ENCODE measurements at regions not wholly inside any gene's neighbourhood (a gene's known extent, or its start where the extent isn't known, plus 50 kb on each side); places are given as distances from the start of the nearest gene placed in this dataset.

DNA sequence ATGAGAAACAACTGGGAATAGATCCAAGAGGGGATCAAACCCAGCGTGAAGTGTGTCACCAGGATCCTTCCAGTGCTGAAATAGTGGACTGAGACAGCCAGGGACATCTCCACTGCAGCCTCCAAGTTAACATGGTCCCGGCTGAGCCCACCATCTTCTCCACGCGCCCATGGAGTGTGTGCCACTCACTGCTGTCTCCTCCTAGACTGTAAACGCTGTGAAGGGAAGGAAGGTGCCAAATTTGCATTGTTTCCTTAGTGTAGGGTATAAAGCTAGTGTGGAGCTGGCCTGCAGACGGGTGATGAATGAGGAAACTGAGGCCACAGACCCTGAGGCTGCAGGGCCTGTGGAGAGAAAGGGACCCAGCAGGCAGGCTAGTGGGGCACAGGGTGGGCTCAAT lies 183.6 kb downstream of the FOXD2 start:
- TF ChIP-seq TAF1 (IDR thresholded peaks at IDR 0.05; ENCODE audit: borderline replicate concordance, insufficient read depth, low read length) = no peak
- TF ChIP-seq, protein P1, sequence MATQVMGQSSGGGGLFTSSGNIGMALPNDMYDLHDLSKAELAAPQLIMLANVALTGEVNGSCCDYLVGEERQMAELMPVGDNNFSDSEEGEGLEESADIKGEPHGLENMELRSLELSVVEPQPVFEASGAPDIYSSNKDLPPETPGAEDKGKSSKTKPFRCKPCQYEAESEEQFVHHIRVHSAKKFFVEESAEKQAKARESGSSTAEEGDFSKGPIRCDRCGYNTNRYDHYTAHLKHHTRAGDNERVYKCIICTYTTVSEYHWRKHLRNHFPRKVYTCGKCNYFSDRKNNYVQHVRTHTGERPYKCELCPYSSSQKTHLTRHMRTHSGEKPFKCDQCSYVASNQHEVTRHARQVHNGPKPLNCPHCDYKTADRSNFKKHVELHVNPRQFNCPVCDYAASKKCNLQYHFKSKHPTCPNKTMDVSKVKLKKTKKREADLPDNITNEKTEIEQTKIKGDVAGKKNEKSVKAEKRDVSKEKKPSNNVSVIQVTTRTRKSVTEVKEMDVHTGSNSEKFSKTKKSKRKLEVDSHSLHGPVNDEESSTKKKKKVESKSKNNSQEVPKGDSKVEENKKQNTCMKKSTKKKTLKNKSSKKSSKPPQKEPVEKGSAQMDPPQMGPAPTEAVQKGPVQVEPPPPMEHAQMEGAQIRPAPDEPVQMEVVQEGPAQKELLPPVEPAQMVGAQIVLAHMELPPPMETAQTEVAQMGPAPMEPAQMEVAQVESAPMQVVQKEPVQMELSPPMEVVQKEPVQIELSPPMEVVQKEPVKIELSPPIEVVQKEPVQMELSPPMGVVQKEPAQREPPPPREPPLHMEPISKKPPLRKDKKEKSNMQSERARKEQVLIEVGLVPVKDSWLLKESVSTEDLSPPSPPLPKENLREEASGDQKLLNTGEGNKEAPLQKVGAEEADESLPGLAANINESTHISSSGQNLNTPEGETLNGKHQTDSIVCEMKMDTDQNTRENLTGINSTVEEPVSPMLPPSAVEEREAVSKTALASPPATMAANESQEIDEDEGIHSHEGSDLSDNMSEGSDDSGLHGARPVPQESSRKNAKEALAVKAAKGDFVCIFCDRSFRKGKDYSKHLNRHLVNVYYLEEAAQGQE (IDR thresholded peaks at IDR 0.05; ENCODE audit: insufficient read depth in 1 of 2, low read depth in 2 of 2, low read length in 2 of 2) = no peak
- TF ChIP-seq SIN3A (IDR thresholded peaks at IDR 0.05; ENCODE audit: borderline replicate concordance, insufficient read depth, low read length) = no peak
- TF ChIP-seq FOXP2 (optimal IDR thresholded peaks at IDR 0.05; ENCODE audit: borderline replicate concordance, extremely low read depth, extremely low read length, insufficient read depth) = no peak
- TF ChIP-seq POLR2AphosphoS5 (IDR thresholded peaks at IDR 0.05; ENCODE audit: low read depth, low read length) = no peak

DNA sequence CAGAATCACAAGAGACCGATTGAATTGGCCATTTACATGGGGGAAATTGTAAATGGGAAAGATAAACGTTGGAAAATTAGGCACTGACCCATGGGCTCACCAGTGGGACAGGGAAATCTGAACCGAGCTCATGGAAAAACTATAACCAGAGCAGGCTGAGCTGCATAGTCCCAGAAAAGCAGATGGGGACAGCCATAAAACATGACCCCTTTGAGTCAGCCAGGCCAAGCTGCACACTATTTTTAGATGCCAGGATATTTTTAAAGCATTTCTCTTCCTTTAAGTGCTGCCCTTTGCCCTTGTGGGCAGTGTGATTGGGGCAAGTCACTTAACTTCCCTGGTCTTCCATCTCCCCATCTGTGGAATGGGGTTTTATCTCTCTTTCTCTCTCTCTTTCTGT lies 184.1 kb downstream of the FOXD2 start:
- TF ChIP-seq SIN3A (IDR thresholded peaks at IDR 0.05; ENCODE audit: borderline replicate concordance, insufficient read depth, low read length) (no peak), POLR2AphosphoS5 (IDR thresholded peaks at IDR 0.05; ENCODE audit: low read depth, low read length) (no peak), TAF1 (IDR thresholded peaks at IDR 0.05; ENCODE audit: borderline replicate concordance, insufficient read depth, low read length) (no peak), FOXP2 (optimal IDR thresholded peaks at IDR 0.05; ENCODE audit: borderline replicate concordance, extremely low read depth, extremely low read length, insufficient read depth) (no peak)
- TF ChIP-seq, protein P1 (IDR thresholded peaks at IDR 0.05; ENCODE audit: insufficient read depth in 1 of 2, low read depth in 2 of 2, low read length in 2 of 2) = no peak

DNA sequence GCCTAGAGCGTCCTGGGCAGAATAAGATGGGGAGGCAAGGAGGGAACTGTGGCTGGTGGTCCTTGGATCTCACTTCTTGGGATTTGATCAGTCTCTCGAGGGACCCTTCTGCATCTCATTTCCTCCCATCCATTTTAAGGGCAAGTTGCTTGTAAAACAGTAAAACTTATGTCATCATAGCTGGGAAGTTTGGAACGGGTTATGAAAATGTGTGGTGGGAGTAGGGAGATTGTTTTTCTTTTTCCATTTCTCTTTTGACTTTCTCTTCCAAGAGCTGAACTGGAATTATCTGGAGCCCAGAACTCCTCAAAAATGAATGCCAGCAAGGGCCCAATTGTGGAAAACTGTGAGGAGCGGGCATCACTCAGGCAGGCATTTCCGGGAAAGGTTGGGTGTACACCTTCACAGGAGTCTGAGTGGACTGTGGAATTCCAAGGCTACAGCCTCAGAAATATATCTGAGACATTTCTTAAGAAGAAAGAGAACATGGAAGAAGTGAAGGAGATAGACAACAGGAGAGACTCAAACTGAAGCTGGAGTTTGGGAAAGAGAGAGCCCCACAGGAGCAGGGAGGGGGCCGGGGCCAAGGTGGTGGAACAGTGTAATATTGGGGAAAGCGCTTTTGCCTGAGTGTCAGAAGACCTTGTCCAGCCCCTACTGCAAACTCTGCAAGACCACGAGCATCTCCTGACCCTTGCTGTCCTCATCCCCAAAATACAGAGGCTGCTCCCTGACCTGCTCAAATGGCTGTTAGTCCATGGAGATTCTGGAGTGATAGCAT lies 185.1 kb downstream of the FOXD2 start:
- TF ChIP-seq TAF1 (IDR thresholded peaks at IDR 0.05; ENCODE audit: borderline replicate concordance, insufficient read depth, low read length) (no peak), SIN3A (IDR thresholded peaks at IDR 0.05; ENCODE audit: borderline replicate concordance, insufficient read depth, low read length) (no peak), FOXP2 (optimal IDR thresholded peaks at IDR 0.05; ENCODE audit: borderline replicate concordance, extremely low read depth, extremely low read length, insufficient read depth) (no peak), POLR2AphosphoS5 (IDR thresholded peaks at IDR 0.05; ENCODE audit: low read depth, low read length) (no peak)
- TF ChIP-seq, protein P1 (IDR thresholded peaks at IDR 0.05; ENCODE audit: insufficient read depth in 1 of 2, low read depth in 2 of 2, low read length in 2 of 2) = no peak

DNA sequence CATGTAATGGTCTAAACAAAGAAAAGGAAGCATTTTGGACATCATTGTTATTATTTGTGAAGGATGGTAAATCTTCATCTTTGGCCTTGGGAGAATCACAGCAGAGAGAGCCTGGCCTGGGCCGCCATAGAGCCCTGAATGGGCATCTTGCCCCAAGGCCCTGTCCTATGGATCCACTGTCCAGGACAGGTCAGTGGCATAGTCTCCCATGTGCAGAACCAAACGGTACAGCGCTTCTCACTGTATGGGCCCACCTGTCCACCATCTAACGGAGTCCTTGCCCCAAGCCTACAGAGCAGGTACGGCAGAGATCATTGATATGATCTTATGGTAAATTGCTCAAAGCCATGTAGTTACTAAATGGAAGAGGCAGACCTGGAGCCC lies 185.7 kb downstream of the FOXD2 start:
- TF ChIP-seq, protein P1 (IDR thresholded peaks at IDR 0.05; ENCODE audit: insufficient read depth in 1 of 2, low read depth in 2 of 2, low read length in 2 of 2) = no peak
- TF ChIP-seq POLR2AphosphoS5 (IDR thresholded peaks at IDR 0.05; ENCODE audit: low read depth, low read length) (no peak), TAF1 (IDR thresholded peaks at IDR 0.05; ENCODE audit: borderline replicate concordance, insufficient read depth, low read length) (no peak), SIN3A (IDR thresholded peaks at IDR 0.05; ENCODE audit: borderline replicate concordance, insufficient read depth, low read length) (no peak)
